HG03432 (cell line): ENCODE measurements at regions not wholly inside any gene's neighbourhood (a gene's known extent, or its start where the extent isn't known, plus 50 kb on each side); places are given as distances from the start of the nearest gene placed in this dataset.

Experiments
- ATAC-seq: cut with Tn5 transposase; IDR thresholded peaks from one replicate; pipeline ENCODE4 v1.9.1; 2021; ENCODE audit warnings: mild to moderate bottlenecking, moderate library complexity; ENCODE audit not compliant: unreplicated experiment

- ATAC-seq, result no peak
Measured at GRCh38 chr11:8740129-8740528, 57.5 kb downstream of the RPL27A start.

DNA sequence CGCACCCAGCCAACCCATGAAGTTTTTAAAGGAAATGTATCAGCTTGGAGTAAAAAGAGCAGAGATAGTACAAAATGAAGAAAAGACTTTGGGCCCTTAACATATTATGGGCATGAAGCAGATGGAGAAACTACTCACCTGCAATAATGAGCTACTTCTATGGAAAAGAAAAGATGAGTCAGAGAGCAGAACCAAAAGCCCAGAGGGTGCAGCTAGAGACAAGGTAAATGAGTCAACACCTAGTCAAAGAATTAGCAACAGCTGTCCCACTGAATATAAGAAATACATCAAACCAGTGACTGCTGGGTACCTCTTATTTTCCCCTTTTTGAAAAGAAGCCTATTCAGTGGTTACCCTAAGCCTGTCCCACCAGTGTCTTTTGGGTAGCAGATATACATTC, 61.8 kb downstream of the RPL27A start:
- ATAC-seq, result no peak

GRCh38 chr11:8745431-8746253, 63.0 kb downstream of the RPL27A start:
- ATAC-seq, result no peak

DNA sequence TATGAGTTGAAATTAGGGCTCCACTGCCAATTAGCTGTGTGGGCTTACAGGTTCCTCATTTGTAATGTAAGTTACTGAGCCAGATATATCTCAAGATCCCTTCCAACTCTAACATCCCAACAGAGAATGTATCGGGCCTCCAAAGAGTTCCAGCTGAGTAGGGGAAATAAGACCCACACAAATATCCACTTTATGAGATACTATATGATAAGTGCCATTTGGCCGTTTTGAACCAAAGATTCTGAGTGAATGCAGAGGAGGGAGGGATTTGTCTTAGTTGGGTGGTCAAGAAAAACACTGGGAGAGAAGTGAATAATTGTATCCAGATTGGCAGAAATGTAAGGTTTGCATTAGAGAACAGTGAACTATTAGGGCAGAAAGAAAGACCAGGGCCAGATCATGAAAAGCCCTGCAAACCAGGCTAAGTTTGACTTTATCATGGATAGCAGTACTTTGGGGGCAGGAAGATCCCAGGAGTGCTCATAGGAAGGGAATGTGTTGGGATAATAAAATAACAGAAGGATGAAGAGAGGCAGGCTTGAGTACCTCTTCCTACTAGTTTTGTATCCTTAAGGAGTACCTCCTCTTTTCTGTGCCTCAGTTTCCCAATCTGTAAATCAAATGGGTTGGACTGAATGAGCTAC, 63.9 kb downstream of the RPL27A start:
- no peak for ATAC-seq

GRCh38 chr11:8747173-8747572, 64.6 kb downstream of the RPL27A start:
- ATAC-seq, result no peak

DNA sequence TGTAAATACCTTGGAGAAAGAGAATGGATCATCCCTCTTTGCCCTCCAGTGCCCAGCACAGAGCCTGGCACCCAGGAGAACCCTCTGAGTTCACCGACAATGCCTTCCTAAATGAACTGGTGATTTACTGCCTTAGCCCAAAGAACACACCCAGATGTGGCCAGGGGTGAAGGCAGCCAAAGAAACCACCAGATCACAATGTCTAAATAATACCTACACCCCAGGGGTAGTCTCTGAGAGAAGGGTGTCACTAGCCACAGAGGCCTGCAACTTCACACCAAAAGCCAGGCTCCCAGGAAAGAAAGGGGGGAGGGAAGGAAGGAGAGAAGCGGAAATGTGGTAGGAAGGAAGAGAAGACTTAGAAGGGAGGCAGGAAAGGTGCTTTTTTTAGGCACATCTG, 65.7 kb downstream of the RPL27A start:
- ATAC-seq, result no peak

- ATAC-seq, result no peak
Measured at GRCh38 chr11:8749202-8749601, 66.6 kb downstream of the RPL27A start.

DNA sequence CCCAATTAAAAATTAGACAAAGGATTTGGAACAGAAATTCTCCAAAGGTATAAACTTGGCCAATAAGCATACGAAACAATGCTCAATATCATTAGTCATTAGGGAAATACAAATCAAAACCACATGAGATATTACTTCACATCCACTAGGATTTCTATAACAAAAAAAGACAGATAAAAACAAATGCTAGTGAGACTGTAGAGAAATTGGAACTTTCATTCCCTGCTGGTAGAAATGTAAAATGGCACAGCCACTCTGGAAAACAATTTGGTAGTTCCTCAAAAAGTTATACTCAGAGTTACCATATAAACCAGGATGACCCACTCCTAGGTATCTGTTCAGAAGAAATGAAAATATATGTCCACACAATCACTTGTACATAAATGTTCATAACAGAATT, 71.6 kb downstream of the RPL27A start:
- ATAC-seq, result no peak

DNA sequence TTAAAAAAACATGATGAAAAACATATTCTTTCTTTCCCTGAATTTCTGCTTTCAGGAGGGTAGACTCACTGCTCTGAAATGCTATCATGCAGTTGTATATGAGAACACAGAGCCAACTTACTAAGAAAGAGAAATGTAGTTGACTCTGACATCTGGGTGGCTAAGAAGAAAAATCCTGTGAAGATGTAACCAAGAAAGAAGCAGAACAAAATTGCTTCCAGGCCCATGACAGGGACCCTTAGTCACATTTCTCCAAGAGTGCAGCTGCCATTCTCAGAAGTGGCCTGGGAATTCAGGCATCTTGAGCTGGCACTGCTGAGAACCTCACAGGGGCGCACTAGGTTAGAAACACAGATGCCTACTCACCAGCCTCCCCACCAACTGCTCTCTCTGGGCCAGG, 73.6 kb downstream of the RPL27A start:
- ATAC-seq, result no peak

- no peak for ATAC-seq
Measured at GRCh38 chr11:8757047-8757446, 74.5 kb downstream of the RPL27A start.

- ATAC-seq, result no peak
Measured at GRCh38 chr11:8757533-8757932, 74.9 kb downstream of the RPL27A start.

- ATAC-seq, result no peak
Measured at GRCh38 chr11:8758619-8759169, 76.1 kb downstream of the RPL27A start.

- no peak for ATAC-seq
Measured at GRCh38 chr11:8759634-8760033, 77.0 kb downstream of the RPL27A start.

GRCh38 chr11:8760896-8761295, 78.3 kb downstream of the RPL27A start:
- ATAC-seq, result no peak

GRCh38 chr11:8763070-8763685, 80.6 kb downstream of the RPL27A start:
- no peak for ATAC-seq

GRCh38 chr11:8765294-8765693, 82.7 kb downstream of the RPL27A start:
- no peak for ATAC-seq

- ATAC-seq, result no peak
Measured at GRCh38 chr11:8766043-8766987, 83.7 kb downstream of the RPL27A start.

DNA sequence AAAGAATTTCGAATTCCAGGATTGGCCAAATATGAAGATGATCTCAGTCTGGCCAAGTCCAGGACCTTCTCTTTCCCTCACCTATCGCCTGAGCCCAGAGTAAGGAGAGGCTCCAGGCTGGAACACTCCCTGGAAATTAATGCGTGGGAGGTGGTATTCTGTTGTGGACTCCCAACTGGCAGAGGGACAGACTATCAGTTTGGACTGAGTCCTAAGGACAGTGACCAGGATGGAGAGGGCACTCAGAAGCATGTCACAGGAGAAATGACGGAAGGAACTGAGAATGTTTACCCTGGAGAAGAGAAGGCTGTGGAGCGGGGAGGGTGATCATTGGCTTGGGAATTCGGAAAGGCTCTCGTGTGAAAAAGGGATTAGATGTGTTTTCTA, 84.4 kb downstream of the RPL27A start:
- no peak for ATAC-seq

- ATAC-seq, result no peak
Measured at GRCh38 chr11:8767466-8768142, 85.0 kb downstream of the RPL27A start.
